Colonic mucosa (tissue), 4 donors: ENCODE measurements at regions not wholly inside any gene's neighbourhood (a gene's known extent, or its start where the extent isn't known, plus 50 kb on each side); places are given as distances from the start of the nearest gene placed in this dataset.

Experiments
- DNase-seq: peaks from one replicate; pipeline ENCODE4 v3.0.0-alpha.2; 2020
- H3K27ac ChIP-seq: fragments of 200-600 bp; one replicate; pipeline ENCODE4 v1.8.0; 2021
- H3K27me3 ChIP-seq: fragments of 200-600 bp; one replicate; pipeline ENCODE4 v1.8.0; 2021
- H3K36me3 ChIP-seq: fragments of 200-600 bp; one replicate; pipeline ENCODE4 v1.8.0; 2021
- H3K4me1 ChIP-seq: fragments of 200-600 bp; one replicate; pipeline ENCODE4 v1.8.0; 2021; ENCODE audit warnings: mild to moderate bottlenecking
- H3K4me3 ChIP-seq: fragments of 200-600 bp; one replicate; pipeline ENCODE4 v1.8.0; 2021
- H3K9ac ChIP-seq, 2 donors: one replicate each; pipeline ENCODE4 v1.7.0; 2013; ENCODE audit warnings: control low read depth in 2 of 2, low read depth in 2 of 2, low read length in 2 of 2
- H3K9me3 ChIP-seq: fragments of 200-600 bp; one replicate; pipeline ENCODE4 v1.8.0; 2021
- intact Hi-C: fragments of 100-400 bp; cut with DNase I; formaldehyde crosslinking; loops from one replicate; pipeline ENCODE4 v1.14.1; 2022
- TF ChIP-seq, protein P1 (sequence below): fragments of 200-600 bp; IDR thresholded peaks from one replicate; pipeline ENCODE4 v1.8.0; 2022; ENCODE audit warnings: antibody characterized with exemption, mild to moderate bottlenecking
- donor health status: healthy.
- donor health status: DM: no; HTN: no; CAD: no.
- donor health status: DM: no; HTN: no; CAD: no.

DNA sequence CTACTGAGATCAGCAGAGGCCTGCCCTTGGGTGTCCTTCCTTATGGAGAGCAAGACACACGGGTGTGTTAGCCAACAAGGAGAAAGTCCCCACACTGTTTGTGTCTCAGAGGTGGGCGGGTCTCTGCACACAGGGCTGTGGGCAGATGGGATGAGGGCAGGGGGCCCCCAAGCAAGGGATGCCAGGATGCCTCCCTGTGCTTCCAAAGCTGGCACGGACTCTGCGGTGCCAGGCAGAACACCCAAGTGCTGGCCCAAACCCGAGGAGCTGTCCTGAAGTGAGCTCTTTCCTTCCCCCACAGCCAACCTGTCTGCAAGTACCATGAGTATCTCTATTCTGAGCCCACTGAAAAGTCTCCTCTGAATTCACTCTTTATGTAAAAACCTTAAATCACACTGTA lies 273.3 kb downstream of the CTTN start:
- H3K36me3 ChIP-seq = no peaks in the 10 kb centered on the region
- no peaks in the 10 kb centered on the region for H3K9me3 ChIP-seq
- no peak overlapping the region for H3K27ac ChIP-seq
- no peaks in the 10 kb centered on the region for H3K4me1 ChIP-seq
- no peak for DNase-seq
- H3K4me3 ChIP-seq = no peak overlapping the region
- H3K27me3 ChIP-seq = no peaks in the 10 kb centered on the region
- TF ChIP-seq, protein P1, sequence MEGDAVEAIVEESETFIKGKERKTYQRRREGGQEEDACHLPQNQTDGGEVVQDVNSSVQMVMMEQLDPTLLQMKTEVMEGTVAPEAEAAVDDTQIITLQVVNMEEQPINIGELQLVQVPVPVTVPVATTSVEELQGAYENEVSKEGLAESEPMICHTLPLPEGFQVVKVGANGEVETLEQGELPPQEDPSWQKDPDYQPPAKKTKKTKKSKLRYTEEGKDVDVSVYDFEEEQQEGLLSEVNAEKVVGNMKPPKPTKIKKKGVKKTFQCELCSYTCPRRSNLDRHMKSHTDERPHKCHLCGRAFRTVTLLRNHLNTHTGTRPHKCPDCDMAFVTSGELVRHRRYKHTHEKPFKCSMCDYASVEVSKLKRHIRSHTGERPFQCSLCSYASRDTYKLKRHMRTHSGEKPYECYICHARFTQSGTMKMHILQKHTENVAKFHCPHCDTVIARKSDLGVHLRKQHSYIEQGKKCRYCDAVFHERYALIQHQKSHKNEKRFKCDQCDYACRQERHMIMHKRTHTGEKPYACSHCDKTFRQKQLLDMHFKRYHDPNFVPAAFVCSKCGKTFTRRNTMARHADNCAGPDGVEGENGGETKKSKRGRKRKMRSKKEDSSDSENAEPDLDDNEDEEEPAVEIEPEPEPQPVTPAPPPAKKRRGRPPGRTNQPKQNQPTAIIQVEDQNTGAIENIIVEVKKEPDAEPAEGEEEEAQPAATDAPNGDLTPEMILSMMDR = no peak
- H3K9ac ChIP-seq = no peak overlapping the region
- intact Hi-C loops = no loop called here

DNA sequence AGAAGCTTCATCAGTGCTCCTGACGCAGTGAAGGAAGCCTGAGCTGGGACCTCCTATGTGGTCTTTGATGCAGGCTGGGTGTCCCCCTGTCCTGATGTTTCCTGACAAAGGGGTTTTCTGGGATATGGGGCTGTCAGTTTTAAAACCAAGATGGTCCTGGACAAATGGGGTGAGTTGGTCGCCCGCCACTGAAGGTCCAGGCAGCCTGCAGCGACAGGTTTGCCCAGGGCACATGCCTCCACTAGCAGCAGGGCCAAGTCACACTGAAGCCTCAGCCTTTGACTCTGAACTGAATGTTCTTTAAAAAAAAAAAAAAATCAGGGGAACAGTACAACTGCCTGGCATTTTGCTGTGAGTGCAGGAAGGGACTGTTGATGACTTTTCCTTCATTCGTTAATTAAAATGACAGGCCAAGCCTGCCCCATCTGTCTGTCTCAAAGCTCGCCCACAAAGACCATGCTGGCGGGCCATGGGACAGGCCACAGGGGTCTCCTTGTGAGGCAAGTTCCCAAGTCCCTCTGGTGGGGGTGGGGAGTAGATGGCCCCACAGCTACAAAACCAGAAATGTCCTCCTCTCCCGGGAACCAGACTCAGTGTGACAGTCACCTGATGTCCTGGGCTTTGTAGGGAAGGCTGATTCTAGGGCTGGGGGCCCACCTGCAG lies 274.8 kb downstream of the CTTN start:
- no peak overlapping the region for H3K4me3 ChIP-seq
- intact Hi-C loops = no loop called here
- no peaks in the 10 kb centered on the region for H3K9me3 ChIP-seq
- TF ChIP-seq, protein P1 = no peak
- no peaks in the 10 kb centered on the region for H3K27me3 ChIP-seq
- H3K4me1 ChIP-seq = no peaks in the 10 kb centered on the region
- no peak overlapping the region for H3K27ac ChIP-seq
- H3K9ac ChIP-seq = no peak overlapping the region
- no peak for DNase-seq
- no peaks in the 10 kb centered on the region for H3K36me3 ChIP-seq

DNA sequence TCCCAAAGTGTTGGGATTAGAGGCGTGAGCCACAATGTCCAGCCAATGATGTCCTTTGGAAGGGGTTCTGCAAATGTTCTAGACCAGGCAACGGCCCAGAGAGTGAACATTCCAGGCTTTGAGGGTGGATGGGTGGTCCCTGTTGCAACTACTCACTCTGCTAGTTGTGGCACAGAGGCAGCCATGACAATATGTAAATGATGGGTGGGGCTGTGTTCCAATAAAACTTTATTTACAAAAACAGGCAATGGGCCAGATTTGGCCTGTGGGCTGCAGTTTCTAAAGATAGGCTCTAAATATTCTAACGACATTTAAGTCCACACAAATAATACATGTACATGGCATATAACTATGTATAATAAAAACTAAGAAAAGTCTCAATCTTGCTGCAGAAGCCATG lies 276.3 kb downstream of the CTTN start:
- no peaks in the 10 kb centered on the region for H3K4me1 ChIP-seq
- TF ChIP-seq, protein P1 = no peak
- intact Hi-C loops = no loop called here

DNA sequence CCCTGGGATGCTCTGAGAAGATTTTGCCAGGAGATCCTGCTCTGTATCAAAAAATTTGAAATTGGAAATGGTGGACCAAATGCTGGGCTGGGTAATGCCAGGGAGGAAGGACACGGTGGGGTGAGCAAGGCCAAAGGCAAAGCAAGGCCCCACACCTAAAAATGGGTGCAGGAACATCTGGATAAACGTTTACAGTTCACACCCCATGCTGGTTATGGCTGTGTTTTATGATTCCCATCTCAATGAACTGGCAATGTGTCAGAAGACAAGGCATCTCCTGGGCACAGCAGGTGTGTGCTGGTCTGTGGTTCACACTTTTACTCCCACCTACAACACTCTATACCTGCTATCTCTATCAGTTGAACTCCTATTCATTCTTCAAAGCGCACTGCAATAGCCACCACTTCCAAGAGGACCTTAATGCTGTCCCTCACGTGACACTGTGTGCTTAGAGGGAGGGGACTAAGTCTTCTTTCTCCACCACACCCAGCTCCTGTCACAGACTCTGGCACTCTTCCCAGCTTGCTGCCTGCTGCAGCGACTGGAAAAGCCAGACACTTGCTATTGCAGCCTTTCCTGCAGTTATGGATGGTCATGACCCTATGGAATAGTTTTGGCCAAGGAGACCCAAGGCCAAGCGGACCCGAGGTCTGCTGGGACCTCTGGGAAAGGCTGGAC lies 277.5 kb downstream of the CTTN start:
- no peaks in the 10 kb centered on the region for H3K4me1 ChIP-seq
- no peaks in the 10 kb centered on the region for H3K9me3 ChIP-seq
- TF ChIP-seq, protein P1 = no peak
- H3K36me3 ChIP-seq = no peaks in the 10 kb centered on the region
- H3K27ac ChIP-seq = no peak overlapping the region
- no peaks in the 10 kb centered on the region for H3K27me3 ChIP-seq
- H3K4me3 ChIP-seq = no peak overlapping the region
- DNase-seq = peak; percentile 85
- no peak overlapping the region for H3K9ac ChIP-seq
- intact Hi-C loops = no loop called here

More for the DNA sequence above, 276.3 kb downstream of the CTTN start:
- Histone ChIP-seq H3K27ac (no peak overlapping the region), H3K36me3 (no peaks in the 10 kb centered on the region), H3K4me3 (no peak overlapping the region), H3K9ac (no peak overlapping the region), H3K9me3 (no peaks in the 10 kb centered on the region), H3K27me3 (no peaks in the 10 kb centered on the region)
- no peak for DNase-seq

DNA sequence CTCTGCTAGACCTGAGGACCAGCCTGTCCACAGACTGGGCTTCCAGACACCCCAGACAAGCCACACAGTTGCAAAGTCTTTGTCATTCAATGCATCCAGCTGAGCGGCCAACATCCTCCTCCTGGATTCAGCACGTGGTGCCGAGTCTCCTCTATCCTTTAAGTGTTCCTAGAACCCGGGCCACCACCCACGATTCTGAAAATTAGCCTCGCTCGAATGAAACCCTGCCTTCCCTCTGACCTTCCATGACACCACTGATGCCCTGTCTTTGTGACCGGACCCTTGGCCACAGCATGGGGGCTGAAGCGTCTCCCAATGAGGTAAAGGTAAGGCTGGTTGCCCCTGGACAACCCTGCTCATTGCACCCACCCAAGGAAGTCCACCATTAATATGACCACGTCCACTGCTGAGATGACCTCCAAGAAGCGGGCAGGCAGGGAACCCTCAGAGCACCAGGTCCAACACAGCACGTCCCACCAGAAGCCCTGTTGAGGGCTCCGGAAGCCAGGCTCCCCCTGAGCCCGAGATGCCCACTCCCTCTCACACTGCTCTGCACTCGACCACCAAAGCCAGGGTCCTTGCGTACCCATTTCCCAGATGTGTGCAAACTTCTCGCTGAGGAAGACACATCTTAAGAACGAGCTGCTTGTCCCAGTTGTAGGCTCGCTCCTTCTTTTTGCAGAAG lies 279.0 kb downstream of the CTTN start:
- no peak overlapping the region for H3K4me3 ChIP-seq
- no peaks in the 10 kb centered on the region for H3K36me3 ChIP-seq
- no peak for DNase-seq
- H3K27me3 ChIP-seq = no peaks in the 10 kb centered on the region
- H3K9me3 ChIP-seq = no peaks in the 10 kb centered on the region
- H3K9ac ChIP-seq = no peak overlapping the region
- TF ChIP-seq, protein P1 = no peak
- no peaks in the 10 kb centered on the region for H3K4me1 ChIP-seq
- no peak overlapping the region for H3K27ac ChIP-seq
- intact Hi-C loops = no loop called here
